GM18873 (cell line): ENCODE measurements at regions not wholly inside any gene's neighbourhood (a gene's known extent, or its start where the extent isn't known, plus 50 kb on each side); places are given as distances from the start of the nearest gene placed in this dataset.

Experiments
- ATAC-seq: cut with Tn5 transposase; IDR thresholded peaks from one replicate; pipeline ENCODE4 v1.9.1; 2021; ENCODE audit warnings: mild to moderate bottlenecking, moderate library complexity, moderate number of reproducible peaks; ENCODE audit not compliant: unreplicated experiment, low FRiP score

DNA sequence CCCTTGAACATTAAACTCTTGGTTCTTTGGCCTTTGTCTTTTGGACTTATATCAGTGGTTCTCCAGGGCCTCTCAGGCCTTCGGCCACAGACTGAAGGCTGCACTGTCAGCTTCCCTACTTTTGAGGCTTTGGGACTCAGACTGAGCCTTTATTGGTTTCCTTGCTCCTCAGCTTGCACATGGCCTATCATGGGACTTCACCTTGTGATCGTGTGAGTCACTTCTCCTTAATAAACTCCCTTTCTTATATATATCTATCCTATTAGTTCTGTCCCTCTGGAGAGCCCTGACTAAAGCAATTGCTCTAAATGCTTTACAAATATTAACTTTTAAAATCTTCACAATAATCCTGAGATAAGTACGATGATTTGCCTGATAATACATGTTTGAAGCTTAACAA lies 353.6 kb upstream of the TRIB2 start:
- no peak for ATAC-seq

DNA sequence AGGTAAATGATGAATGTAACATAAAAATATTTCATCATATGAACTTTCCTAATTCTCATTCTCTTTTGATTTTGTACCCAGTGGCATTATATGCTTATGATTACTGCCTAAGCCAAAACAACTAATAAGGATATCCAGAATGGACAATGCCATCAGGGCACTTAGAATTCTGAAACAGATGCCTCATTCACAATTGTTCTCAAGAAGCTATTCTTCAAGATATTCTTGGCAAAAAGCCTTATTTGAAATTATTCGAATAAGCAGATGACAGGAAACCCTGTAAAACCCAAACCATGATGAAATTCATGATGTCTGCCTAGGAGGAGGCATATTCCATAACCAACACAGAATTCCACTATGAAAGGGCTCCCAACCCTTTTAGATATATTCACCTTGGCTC lies 353.2 kb upstream of the TRIB2 start:
- no peak for ATAC-seq

DNA sequence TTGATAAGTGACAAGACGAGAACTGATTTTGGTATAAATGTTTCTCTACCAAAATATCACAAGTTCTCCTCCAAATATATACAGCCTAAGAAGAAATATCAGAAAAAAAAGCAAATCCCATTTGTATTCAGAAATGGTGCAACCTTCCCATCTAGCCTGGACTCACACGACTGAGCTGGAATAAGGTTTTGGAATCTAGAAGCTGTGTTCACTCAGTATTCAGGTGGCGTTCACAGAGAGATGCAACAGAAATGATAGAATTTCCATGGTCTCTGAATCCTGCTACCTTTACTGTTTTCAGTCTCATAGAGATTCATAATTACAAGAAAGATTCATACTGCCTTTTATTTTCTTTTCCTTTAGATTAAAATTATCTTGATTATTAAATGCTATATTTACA lies 347.2 kb upstream of the TRIB2 start:
- ATAC-seq = no peak

DNA sequence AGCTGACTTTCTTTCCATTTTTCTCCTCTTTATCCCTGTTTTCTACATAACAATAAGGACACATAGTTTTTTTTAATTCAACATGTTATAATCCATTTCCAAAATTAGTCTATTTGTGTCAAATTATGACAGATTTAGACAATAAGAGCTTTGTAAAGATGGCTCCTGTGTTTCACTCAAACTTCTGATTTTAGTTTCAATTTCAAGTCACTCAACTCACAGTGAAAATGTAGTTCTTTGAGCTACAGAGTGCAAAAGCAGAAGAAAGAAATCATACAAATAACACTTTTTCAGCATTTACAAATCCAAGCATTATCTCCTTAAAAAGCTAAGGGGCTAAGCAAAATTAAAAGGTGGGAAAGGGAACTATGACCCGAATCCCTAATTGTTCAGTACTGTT lies 340.7 kb upstream of the TRIB2 start:
- ATAC-seq = no peak

DNA sequence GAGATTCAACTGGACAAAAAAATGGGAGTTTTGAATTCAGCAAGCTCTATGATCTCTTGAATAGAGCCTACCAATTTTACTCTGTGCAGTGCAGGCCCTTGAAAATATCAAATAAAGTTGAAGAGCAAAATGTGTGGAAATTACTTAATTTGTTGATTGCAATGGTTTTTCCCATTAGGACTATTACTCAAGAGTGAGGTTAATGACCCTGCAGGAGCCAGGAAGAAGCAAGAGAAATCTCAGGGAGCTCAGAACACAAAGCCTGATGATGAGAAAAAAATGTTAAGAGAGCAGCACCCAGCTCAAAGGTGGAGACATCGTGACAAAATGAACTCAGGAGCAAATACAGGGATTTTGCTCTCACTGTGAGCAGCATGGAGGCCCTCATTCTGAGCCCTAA lies 337.6 kb upstream of the TRIB2 start:
- no peak for ATAC-seq

DNA sequence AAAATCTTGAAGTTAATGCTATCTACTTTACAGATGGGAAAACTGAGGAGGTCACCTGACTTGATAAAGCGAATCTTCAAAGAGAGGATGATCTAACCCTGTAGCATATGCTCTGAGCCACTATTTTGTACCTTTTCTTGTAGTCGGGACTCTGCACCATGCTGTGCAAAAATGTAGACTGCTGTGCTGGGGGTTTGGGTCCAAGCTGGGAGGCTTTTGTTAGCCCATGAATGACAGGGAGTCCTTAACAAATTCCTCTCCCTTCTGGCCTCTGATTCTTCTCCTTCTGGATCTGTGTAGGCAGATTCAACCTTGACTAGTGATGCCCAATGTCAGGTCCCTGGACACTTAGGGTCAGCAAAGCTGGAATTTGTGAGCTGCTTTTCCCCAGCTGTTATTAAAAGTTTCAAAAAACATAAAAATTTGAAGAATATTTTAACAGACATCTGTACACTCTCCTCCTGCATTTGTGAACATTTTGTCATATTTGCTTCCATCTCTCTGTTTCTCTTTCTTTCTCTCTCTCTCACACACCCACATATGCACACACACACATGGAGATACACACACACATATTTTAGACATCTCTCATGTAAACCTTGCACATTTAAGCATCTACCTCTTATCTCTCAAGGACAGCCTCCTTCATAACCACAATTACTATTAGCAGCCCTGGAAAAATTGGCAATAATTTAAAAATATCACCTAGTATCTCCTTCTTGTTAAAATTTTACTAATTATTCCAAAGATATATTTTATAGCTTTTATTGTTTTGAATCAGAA lies 335.0 kb upstream of the TRIB2 start:
- no peak for ATAC-seq

DNA sequence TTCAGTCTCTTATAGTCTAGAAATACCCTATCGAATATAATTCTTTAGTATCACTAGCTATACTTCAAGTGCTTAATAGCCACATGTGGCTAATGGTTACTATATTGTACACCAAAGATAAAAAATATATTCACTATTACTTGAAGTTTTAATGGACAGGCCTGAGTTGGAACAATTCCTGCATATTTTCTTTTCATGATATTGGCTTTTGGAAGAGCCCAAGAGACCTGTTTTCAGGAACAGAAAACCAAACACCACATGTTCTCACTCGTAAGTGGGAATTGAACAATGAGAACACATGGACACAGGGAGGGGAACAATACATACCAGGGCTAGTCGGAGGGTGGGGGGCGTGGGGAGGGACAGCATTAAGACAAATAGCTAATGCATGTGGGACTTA lies 334.4 kb upstream of the TRIB2 start:
- no peak for ATAC-seq

DNA sequence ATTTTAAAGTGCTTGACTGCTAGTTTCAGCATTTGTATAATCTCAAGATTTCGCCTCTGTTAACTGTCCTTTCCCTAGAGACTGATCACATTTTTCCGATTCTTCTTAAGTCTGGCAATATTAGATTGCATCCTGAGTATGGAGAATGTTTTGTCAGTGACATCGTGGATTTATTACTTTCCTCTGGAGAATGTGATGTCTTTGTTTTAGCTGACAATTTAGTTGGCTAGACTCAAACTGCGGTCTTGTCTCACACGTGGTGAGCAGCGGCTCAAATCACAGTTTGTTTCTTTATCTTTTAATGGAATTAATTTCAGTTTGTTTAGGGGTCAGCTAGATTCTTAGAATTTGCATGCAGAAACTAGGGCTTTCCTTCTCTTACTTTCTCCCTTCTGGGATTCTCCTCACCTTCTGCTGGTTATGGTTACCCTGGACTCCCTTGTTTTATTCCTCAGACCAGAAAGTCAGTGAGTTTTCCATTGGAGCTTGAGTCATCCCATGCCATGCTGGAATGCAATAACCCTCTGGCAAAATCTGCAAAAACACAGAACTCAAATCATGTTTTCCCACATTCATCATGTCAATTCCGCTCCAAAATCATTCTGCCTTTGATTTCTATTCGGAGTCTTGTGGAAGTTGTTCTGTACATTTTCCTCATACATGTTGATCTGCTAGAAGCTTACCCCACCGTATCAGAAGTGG lies 327.2 kb upstream of the TRIB2 start:
- no peak for ATAC-seq

DNA sequence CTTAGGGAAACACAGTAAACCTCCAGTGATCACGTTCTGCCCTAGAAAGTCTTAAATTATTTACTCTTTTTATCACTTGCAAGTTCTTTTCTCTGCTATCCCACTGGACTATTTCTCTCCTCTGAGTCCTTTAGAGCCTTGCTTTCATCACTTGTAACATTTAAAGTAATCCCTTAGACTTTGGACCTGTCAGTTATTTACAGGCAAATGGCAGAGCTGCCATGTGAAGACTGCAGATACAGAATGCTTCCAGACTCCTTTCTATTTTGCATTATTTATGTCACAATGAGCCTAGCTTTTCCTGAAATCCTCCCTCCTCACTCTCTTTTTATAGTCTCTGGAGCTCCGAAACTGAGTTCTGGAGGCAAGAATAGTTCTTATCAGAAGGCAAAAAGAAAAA lies 325.6 kb upstream of the TRIB2 start:
- ATAC-seq = no peak

DNA sequence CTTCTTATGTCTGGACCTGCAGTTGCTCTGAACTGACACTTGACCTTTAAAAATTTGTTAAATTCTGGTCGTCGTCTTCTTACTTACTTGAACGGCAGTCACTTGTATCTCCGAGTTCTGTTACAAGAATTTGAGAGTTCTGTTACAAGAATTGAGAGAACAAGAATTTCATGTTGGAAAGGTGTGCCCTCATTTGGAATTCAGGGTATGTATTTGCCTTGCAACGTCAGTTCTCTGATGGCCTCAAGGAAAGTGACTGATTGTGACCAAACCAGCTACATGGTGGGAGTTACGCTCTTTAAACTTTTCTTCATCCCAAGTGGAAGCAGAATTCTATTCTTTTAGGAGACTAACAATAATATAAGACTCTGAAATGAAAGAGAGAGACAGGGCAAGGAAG lies 320.0 kb upstream of the TRIB2 start:
- no peak for ATAC-seq

DNA sequence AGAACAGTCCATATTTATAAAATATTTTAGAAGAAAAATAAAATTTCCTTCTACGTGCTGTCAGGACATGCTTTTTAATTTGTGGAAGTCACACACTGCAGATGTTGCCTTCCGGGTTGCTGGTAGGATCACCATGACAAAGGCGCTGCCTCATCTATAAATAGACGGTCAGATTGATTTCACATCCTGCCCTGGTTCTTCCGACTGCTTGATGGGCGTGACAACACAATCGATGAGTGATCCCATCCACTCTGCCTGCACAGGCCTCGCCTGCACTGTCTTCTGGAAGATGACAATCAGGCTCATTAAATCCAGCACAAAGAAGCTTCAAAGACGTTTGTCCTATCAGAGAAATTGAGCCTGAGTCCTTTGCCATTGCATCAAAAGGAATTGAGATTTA lies 318.9 kb upstream of the TRIB2 start:
- ATAC-seq = peak; percentile 89

DNA sequence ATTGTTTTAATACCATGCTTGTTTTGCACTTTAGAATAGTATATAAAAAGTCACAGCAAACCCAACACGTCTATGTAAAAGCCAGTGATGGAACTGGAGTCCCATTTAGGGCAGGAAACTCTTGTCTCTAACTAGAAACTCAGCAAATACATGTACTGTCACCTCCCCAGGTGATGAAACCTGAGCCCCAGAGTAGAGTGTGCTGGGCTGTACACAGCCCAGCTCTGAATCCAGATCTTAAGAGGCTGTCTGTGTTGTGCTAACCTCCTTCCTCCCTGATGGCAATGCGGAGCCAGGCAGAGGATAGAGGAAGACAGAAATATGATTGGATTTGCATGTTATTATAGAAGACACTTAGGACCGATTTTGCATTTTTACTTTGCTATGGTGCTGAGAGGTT lies 317.5 kb upstream of the TRIB2 start:
- no peak for ATAC-seq

DNA sequence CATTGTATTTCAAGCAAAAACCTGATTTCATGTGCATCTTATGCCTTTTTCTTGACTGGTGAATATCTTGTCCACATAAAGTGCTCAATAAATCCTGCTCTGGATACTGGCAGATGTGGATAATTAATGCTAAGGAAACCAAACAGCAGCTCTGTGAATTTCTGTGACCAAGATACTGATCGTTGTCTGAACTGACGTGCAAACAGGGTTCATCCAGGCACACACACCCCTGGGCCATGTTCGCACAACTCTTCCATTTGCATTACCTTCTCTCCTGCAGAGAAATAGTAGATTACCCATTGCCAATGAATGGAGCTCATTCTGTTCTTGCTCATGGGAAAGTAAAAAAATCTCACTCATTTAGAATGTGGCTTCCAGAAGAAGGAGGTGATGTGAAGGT lies 316.2 kb upstream of the TRIB2 start:
- no peak for ATAC-seq

DNA sequence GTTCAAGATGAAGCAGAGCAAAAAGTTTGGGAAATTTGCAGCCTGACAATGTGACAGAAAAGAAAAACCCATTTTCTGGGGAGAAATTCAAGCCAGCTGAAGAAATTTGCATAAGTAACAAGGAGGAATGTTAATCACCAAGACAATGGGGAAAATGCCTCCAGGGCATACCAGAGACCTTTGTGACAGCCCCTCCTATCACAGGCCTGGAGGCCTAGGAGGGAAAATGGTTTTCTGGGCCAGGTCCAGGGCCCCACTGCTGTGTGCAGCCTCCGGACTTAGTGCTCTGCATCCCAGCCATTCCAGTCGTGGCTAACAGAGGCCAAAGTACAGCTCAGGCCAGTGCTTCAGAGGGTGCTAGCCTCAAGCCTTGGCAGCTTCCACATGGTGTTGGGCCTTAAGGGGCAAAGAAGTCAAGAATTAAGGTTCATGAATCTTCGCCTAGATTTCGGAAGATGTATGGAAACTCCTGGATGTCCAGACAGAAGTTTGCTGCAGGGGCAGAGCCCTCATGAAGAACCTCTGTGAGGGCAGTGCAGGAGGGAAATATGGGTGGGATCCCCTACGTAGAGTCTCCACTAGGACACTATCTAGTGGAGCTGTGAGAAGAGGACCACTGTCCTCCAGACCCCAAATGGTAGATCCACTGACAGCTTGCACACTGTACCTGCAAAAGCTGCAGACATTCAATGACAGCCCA lies 314.1 kb upstream of the TRIB2 start:
- no peak for ATAC-seq

DNA sequence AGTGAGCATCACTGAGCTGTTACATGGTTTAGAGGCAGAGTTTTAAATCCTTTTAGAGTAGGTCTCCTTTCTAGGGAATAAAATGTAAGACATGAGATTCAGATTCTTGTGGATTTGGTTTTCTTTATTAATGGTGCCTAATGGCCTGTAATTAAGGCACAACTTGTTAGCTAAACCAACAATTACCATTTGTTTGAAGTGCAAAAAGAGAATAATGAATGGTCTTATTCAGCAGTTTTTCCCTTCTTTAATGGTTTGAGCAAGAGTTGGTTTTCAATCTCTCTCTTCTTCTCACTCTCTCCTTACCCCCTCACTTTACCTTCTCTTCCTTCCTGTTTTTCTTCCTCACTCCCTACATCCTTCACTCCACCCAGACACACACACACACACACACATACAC lies 312.2 kb upstream of the TRIB2 start:
- ATAC-seq = no peak

DNA sequence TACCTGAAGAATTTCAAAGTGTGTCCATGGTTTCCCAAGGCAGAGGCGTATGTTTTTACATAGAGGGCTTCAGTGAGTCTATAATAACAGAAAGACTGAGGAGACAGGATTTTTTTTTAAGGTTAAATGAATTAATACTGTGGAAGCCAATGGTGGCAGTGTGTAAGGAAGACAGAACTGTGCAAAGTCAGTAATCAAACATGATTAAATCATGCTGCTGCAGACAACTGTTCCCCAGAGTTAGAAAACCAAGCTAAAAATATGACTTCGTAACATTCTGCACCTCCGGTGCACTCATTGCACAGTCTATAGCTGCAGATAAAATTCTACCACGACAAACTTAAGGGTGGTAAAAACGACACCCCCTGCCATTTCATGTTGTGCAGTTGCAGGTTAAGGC lies 309.6 kb upstream of the TRIB2 start:
- ATAC-seq = no peak

DNA sequence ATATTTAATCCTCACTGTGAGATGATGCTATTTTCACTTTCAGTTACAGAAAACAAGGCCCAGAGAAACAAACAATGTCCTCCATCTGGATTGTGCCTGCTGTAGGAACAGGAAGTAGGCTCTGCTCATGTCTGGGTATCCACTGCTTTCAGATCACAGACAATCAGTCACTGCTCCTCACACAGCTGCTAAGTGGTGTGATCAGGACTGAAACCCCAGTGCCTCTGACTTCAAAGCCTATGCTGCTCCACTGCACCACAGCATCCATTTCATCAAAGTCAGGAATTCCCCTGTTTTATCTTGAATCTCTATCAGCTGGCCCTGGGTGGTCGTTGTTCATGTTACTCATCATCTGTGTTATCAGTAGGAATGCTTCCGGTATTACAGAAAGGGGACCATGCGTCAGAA lies 303.8 kb upstream of the TRIB2 start:
- peak; percentile 96 for ATAC-seq

DNA sequence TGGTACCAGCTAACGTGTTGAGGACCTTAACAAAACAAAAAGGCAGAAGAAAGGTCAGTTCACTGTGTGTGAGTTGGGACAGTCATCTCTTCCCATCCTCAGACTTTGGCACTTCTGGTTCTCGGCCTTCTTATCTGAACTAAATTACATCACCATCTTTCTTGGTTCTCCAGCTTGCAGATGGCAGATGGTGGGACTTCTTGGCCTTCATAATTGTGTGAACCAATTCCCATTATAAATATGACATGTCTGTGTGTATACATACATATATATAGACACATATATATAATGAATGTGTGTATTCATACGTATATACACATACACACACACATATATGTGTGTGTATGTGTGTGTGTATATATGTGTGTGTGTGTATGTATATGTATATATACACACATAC lies 301.2 kb upstream of the TRIB2 start:
- no peak for ATAC-seq

DNA sequence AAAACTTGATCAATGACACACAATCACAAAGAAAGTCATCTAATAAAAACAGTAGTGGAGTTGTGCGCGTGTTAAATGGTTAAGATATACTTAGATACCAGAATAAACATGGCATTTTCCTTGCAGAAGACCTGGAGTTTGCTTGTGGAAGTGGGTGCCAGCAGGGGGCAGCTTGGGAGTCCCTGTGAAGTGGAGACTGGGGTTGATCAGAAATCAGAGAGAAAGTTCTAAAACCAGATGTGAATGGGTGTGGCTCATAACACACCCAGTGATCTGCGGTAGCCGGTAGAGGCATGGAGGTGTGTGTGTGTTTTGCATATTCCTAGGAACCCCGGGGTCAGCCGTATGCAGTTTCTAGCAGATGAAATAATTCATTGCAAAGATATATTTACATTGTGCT lies 300.1 kb upstream of the TRIB2 start:
- no peak for ATAC-seq

DNA sequence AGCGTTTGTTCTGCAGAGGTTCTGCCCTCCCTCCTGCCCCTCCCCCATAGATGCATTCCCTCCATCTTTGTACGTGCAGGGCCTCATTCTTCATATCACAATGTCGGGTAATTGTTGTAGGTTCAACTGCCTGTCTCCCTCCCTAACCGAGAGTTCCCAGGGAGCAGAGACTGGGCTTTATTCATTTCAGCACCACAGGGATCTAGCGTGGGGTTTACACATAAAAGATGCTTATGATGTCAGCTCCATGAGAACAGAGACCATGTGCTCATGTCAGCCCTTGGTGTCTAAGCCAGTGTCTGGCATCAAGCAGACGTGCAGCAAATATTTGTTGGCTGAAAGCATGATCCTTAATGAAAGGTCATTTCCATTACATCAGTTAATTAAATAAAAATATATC lies 298.9 kb upstream of the TRIB2 start:
- ATAC-seq = no peak

DNA sequence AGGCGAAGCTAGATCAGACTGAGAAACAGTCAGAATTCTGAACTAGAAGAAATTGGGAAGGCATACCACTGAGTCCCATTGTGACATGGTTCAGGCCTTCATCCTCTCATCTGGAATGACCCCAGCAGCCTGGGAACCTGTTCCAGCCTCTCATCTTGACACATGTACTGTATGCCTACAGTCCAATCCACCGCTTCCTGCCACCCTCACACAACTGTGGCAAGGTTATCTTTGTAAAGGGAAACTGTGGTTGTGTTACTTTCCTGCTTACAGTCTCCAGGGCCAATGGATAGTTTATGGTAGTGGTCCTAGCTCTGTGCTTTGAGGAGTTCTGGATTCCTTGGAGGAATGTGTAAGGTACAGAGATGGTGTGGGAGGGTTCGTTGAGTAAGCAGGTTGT lies 296.9 kb upstream of the TRIB2 start:
- no peak for ATAC-seq

DNA sequence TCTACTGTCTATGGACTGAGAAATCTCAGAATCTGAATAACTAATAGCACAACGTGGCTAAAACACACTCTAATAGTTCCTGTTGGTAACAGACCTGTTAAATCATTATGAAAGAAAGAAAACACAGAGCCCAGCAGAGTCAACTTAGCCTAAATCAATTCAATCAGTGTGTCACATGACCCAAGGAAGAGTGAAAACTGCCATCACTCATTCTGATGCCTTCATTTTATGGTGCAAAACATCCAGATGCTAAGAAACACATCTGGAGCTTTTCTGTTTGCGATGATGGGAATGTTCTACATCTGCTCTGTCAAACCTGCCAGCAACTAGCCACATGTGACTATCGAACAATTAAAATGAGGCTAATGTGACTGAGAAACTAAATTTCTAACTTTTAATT lies 295.7 kb upstream of the TRIB2 start:
- ATAC-seq = no peak
